Neural cell (in vitro differentiated cells): ENCODE measurements at regions not wholly inside any gene's neighbourhood (a gene's known extent, or its start where the extent isn't known, plus 50 kb on each side); places are given as distances from the start of the nearest gene placed in this dataset.
"Not testable (repeated sequence)": the region's sequence is repeated elsewhere in the genome, so short reads cannot be mapped to it uniquely, and the experiment has no call there.

Source experiments
- H2AFZ ChIP-seq: fragments of 200-600, 300-800 bp; sonication (generic), shearing (Covaris generic); 2 replicates; pipeline ENCODE4 v1.6.0; 2014; ENCODE audit warnings: low read depth, mild to moderate bottlenecking, antibody characterized with exemption, low read length, moderate library complexity
- H3F3A ChIP-seq: fragments of 200-600 bp; shearing (Covaris generic); 2 replicates; pipeline ENCODE4 v1.6.1; 2016; ENCODE audit warnings: mild to moderate bottlenecking, moderate library complexity, mixed read lengths, antibody characterized with exemption, low read length; ENCODE audit not compliant: insufficient read depth, poor library complexity, severe bottlenecking
- H3K27ac ChIP-seq: fragments of 200-600, 300-800 bp; sonication (generic), shearing (Covaris generic); 2 replicates; pipeline ENCODE4 v1.5.1; 2014; ENCODE audit warnings: mild to moderate bottlenecking, low read length, moderate library complexity
- H3K27me3 ChIP-seq: fragments of 300-800, 200-600 bp; sonication (generic), shearing (Covaris generic); 2 replicates; pipeline ENCODE4 v1.6.0; 2014; ENCODE audit warnings: mild to moderate bottlenecking, low read depth, low read length, moderate library complexity; ENCODE audit not compliant: insufficient read depth
- H3K36me3 ChIP-seq: fragments of 300-800, 200-600 bp; sonication (generic), shearing (Covaris generic); 2 replicates; pipeline ENCODE4 v1.5.1; 2014; ENCODE audit warnings: mild to moderate bottlenecking, antibody characterized with exemption, low read length, moderate library complexity; ENCODE audit not compliant: insufficient read depth
- H3K4me2 ChIP-seq: fragments of 300-800, 200-600 bp; sonication (generic), shearing (Covaris generic); 2 replicates; pipeline ENCODE4 v1.6.0; 2014; ENCODE audit warnings: mild to moderate bottlenecking, low read length
- H3K4me3 ChIP-seq: fragments of 300-800, 200-600 bp; sonication (generic), shearing (Covaris generic); 2 replicates; pipeline ENCODE4 v1.5.1; 2014; ENCODE audit warnings: mild to moderate bottlenecking, low read length, moderate library complexity
- H3K79me2 ChIP-seq: fragments of 200-600 bp; shearing (Covaris generic); replicated peaks from 2 replicates; pipeline ENCODE4 v1.6.0; 2014; ENCODE audit warnings: mild to moderate bottlenecking, low read length, moderate library complexity; ENCODE audit not compliant: insufficient read depth
- H3K9ac ChIP-seq: fragments of 300-800, 200-600 bp; sonication (generic), shearing (Covaris generic); 2 replicates; pipeline ENCODE4 v1.6.1; 2016; ENCODE audit warnings: mild to moderate bottlenecking, low read length, mixed read lengths
- H3K9me2 ChIP-seq: fragments of 200-600 bp; shearing (Covaris generic); 2 replicates; pipeline ENCODE4 v1.6.1; 2016; ENCODE audit warnings: mild to moderate bottlenecking, low read length, mixed read lengths; ENCODE audit not compliant: insufficient read depth
- H3K9me3 ChIP-seq: fragments of 200-600, 300-800 bp; sonication (generic), shearing (Covaris generic); 2 replicates; pipeline ENCODE4 v1.6.1; 2016; ENCODE audit warnings: mild to moderate bottlenecking, mixed run types, low read length, moderate library complexity, mixed read lengths
- H4K20me1 ChIP-seq: fragments of 200-600 bp; shearing (Covaris generic); 2 replicates; pipeline ENCODE4 v1.6.1; 2016; ENCODE audit warnings: mild to moderate bottlenecking, mixed run types; ENCODE audit not compliant: insufficient read depth
- CTCF ChIP-seq: fragments of 450-650 bp; IDR thresholded peaks from 2 replicates; pipeline ENCODE4 v1.5.1; 2014; ENCODE audit warnings: antibody characterized with exemption, mild to moderate bottlenecking, moderate library complexity; ENCODE audit not compliant: poor library complexity, severe bottlenecking
- EP300 ChIP-seq: fragments of 450-650 bp; conservative IDR thresholded peaks from 2 replicates; pipeline ENCODE4 v1.6.1; 2014; ENCODE audit warnings: antibody characterized with exemption, mild to moderate bottlenecking, moderate library complexity; ENCODE audit not compliant: poor library complexity, severe bottlenecking
- EZH2 ChIP-seq: fragments of 200-600, 300-800 bp; shearing (Covaris generic), sonication (generic); IDR thresholded peaks from 2 replicates; pipeline ENCODE4 v1.6.1; 2014; ENCODE audit warnings: antibody characterized with exemption, low read length, borderline replicate concordance, mild to moderate bottlenecking; ENCODE audit not compliant: insufficient read depth, poor library complexity, severe bottlenecking
- MXI1 ChIP-seq: fragments of 450-650 bp; conservative IDR thresholded peaks from 2 replicates; pipeline ENCODE4 v1.6.1; 2014; ENCODE audit warnings: antibody characterized with exemption, mild to moderate bottlenecking; ENCODE audit not compliant: poor library complexity, severe bottlenecking
- POLR2AphosphoS5 ChIP-seq: IDR thresholded peaks from 2 replicates; pipeline ENCODE4 v1.6.1; 2012
- RAD21 ChIP-seq: fragments of 450-650 bp; conservative IDR thresholded peaks from 2 replicates; pipeline ENCODE4 v1.6.1; 2014; ENCODE audit warnings: antibody characterized with exemption, mild to moderate bottlenecking, moderate library complexity
- REST ChIP-seq: IDR thresholded peaks from 2 replicates; pipeline ENCODE4 v1.6.1; 2012; ENCODE audit warnings: borderline replicate concordance
- SMC3 ChIP-seq: fragments of 450-650 bp; conservative IDR thresholded peaks from 2 replicates; pipeline ENCODE4 v1.6.1; 2014; ENCODE audit warnings: antibody characterized with exemption, mild to moderate bottlenecking, moderate library complexity; ENCODE audit not compliant: poor library complexity
- TAF1 ChIP-seq: IDR thresholded peaks from 2 replicates; pipeline ENCODE4 v1.6.1; 2012; ENCODE audit warnings: low read depth

- TF ChIP-seq EP300 (no peak), SMC3 (no peak), POLR2AphosphoS5 (no peak), TAF1 (no peak), REST (no peak), EZH2 (no peak), RAD21 (no peak), MXI1 (no peak), CTCF (no peak)
- Histone ChIP-seq H3K27me3 (no peaks in the 10 kb centered on the region), H4K20me1 (no peaks in the 10 kb centered on the region)
Measured at GRCh38 chr2:47628904-47629303, 58.1 kb upstream of the KCNK12 start.

GRCh38 chr2:47626664-47627063 is 55.9 kb upstream of the KCNK12 start:
- Histone ChIP-seq H2AFZ (no peak overlapping the region), H3K79me2 (no peaks in the 10 kb centered on the region), H3K9me3 (no peaks in the 10 kb centered on the region), H4K20me1 (no peaks in the 10 kb centered on the region), H3K36me3 (no peaks in the 10 kb centered on the region), H3K9ac (no peak overlapping the region), H3K27me3 (no peaks in the 10 kb centered on the region), H3K27ac (no peak overlapping the region), H3K4me2 (no peak overlapping the region), H3K4me3 (no peak overlapping the region), H3K9me2 (no peaks in the 10 kb centered on the region), H3F3A (no peaks in the 10 kb centered on the region)
- no peak for TF ChIP-seq CTCF
- no peak for TF ChIP-seq RAD21
- no peak for TF ChIP-seq POLR2AphosphoS5
- TF ChIP-seq EP300, result no peak
- no peak for TF ChIP-seq REST
- no peak for TF ChIP-seq SMC3
- TF ChIP-seq TAF1, result no peak
- TF ChIP-seq EZH2, result no peak

More at GRCh38 chr2:47628904-47629303, 58.1 kb upstream of the KCNK12 start:
- H3K4me2 ChIP-seq, result no peak overlapping the region
- H3K9me3 ChIP-seq, result no peaks in the 10 kb centered on the region
- H3K36me3 ChIP-seq, result no peaks in the 10 kb centered on the region
- no peak overlapping the region for H3K9ac ChIP-seq
- H3K79me2 ChIP-seq, result no peaks in the 10 kb centered on the region
- H3K4me3 ChIP-seq, result no peak overlapping the region
- H3K27ac ChIP-seq, result no peak overlapping the region
- no peaks in the 10 kb centered on the region for H3K9me2 ChIP-seq
- no peak overlapping the region for H2AFZ ChIP-seq
- H3F3A ChIP-seq, result no peaks in the 10 kb centered on the region

- H4K20me1 ChIP-seq, H3K4me3 ChIP-seq, H3K4me2 ChIP-seq, H3K36me3 ChIP-seq, H3K9me3 ChIP-seq, H3F3A ChIP-seq, H3K27ac ChIP-seq, H3K9me2 ChIP-seq, H2AFZ ChIP-seq, H3K79me2 ChIP-seq, H3K9ac ChIP-seq, H3K27me3 ChIP-seq: not testable (repeated sequence)
Measured at GRCh38 chr2:47623140-47623539, 52.4 kb upstream of the KCNK12 start.
